HepG2 (cell line): ENCODE measurements at regions not wholly inside any gene's neighbourhood (a gene's known extent, or its start where the extent isn't known, plus 50 kb on each side); places are given as distances from the start of the nearest gene placed in this dataset.

Experiments used
- ATAC-seq: fragments of 200-7000 bp; cut with Tn5 transposase; 3 replicates; pipeline ENCODE4 v1.9.1; 2020; ENCODE audit warnings: mild to moderate bottlenecking, moderate library complexity
- BruUV-seq: library from RNA; stranded (reverse); fragments of 400-500 nt; replicated peaks from 2 replicates; lab custom pipeline; 2021; lab: Mats Ljungman, UMichigan
- CTCF ChIA-PET: fragments of 300-600 bp; formaldehyde crosslinking; extraction: SDS; loops from one replicate; lab custom pipeline; 2021; ENCODE audit warnings: low total read pairs, inconsistent platforms, low intra/inter-chr PET ratio; lab: Yijun Ruan, JAX
- POLR2A ChIA-PET: fragments of 350-600 bp; sonication (Branson Sonifier 250); formaldehyde crosslinking; loops from one replicate; lab custom pipeline; 2020; ENCODE audit warnings: antibody characterized with exemption, inconsistent platforms; lab: Yijun Ruan, JAX
- DNase-seq: peaks from one replicate; pipeline ENCODE4 v3.0.0-alpha.2; 2015; ENCODE audit warnings: low spot score
- FAIRE-seq: peaks from 3 replicates; lab custom pipeline; 2011; peaks lifted over from hg19 to GRCh38; lab: Jason Lieb, UNC
- H2AFZ ChIP-seq: one replicate; pipeline ENCODE4 v1.6.1; 2011; ENCODE audit warnings: low read length, inconsistent platforms
- H3K27ac ChIP-seq: fragments of 300-600 bp; 3 replicates; pipeline ENCODE4 v1.8.0; 2011; ENCODE audit warnings: mixed run types, mild to moderate bottlenecking, mixed read lengths, low read length, inconsistent platforms; ENCODE audit not compliant: insufficient read depth; ENCODE audit errors: extremely low read length
- H3K27me3 ChIP-seq, 2 experiments: fragments of 200-600 bp in 1 of 2; 2 replicates in 1 of 2; 3 replicates in 1 of 2; pipeline versions ENCODE4 v1.6.0 to v1.8.0; 2011; ENCODE audit warnings: low read length in 2 of 2, mild to moderate bottlenecking in 2 of 2, moderate library complexity in 2 of 2, inconsistent platforms in 1 of 2; ENCODE audit not compliant: insufficient read depth in 2 of 2, control insufficient read depth in 1 of 2
- H3K36me3 ChIP-seq, 2 experiments: fragments of 200-600 bp in 1 of 2; replicated peaks in 1 of 2; 2 replicates in 1 of 2; 3 replicates in 1 of 2; pipeline versions ENCODE4 v1.5.1 to v1.8.0; 2011; ENCODE audit warnings: low read length in 2 of 2, inconsistent platforms in 1 of 2; ENCODE audit not compliant: insufficient read depth in 2 of 2, control insufficient read depth in 1 of 2
- H3K4me1 ChIP-seq: 2 replicates; pipeline ENCODE4 v1.5.1; 2012; ENCODE audit warnings: low read length, inconsistent platforms; ENCODE audit not compliant: insufficient read depth
- H3K4me2 ChIP-seq: 2 replicates; pipeline ENCODE4 v1.6.0; 2011; ENCODE audit warnings: low read depth, low read length, inconsistent platforms
- H3K4me3 ChIP-seq, 3 experiments: fragments of 200-600 bp in 1 of 3; sonication (generic), shearing (Covaris generic) in 1 of 3; replicated peaks in 1 of 3; 2 replicates each; pipeline ENCODE4 v1.5.1; 2011 to 2016; ENCODE audit warnings: low read length in 3 of 3, inconsistent platforms in 2 of 3, low read depth in 2 of 3, mild to moderate bottlenecking in 2 of 3, control low read depth in 1 of 3, mixed read lengths in 1 of 3; ENCODE audit not compliant: insufficient read depth in 1 of 3
- H3K79me2 ChIP-seq: one replicate; pipeline ENCODE4 v1.6.1; 2011; ENCODE audit warnings: low read length, inconsistent platforms; ENCODE audit not compliant: insufficient read depth
- H3K9ac ChIP-seq: 2 replicates; pipeline ENCODE4 v1.6.0; 2011; ENCODE audit warnings: mild to moderate bottlenecking, low read depth, low read length, inconsistent platforms; ENCODE audit not compliant: insufficient read depth
- H3K9me3 ChIP-seq: 2 replicates; pipeline ENCODE4 v1.5.1; 2012; ENCODE audit warnings: mild to moderate bottlenecking, low read length
- H4K20me1 ChIP-seq: 2 replicates; pipeline ENCODE4 v1.6.0; 2011; ENCODE audit warnings: inconsistent platforms, mild to moderate bottlenecking, low read length, moderate library complexity; ENCODE audit not compliant: insufficient read depth
- ATF3 ChIP-seq: sonication (generic); formaldehyde crosslinking; IDR thresholded peaks from 2 replicates; pipeline ENCODE4 v1.4.0; 2020; ENCODE audit warnings: missing genetic modification reagents
- ATF5 ChIP-seq: sonication (generic); formaldehyde crosslinking; IDR thresholded peaks from 2 replicates; pipeline ENCODE4 v1.4.0; 2020; ENCODE audit warnings: mild to moderate bottlenecking, low read depth, missing genetic modification reagents
- KLF15 ChIP-seq: sonication (generic); formaldehyde crosslinking; IDR thresholded peaks from 2 replicates; pipeline ENCODE4 v1.8.1; 2023; ENCODE audit warnings: borderline replicate concordance, mild to moderate bottlenecking, inconsistent platforms, missing genetic modification reagents, mixed read lengths
- NFIB ChIP-seq: sonication (generic); formaldehyde crosslinking; IDR thresholded peaks from 2 replicates; pipeline ENCODE4 v1.9.0; 2021; ENCODE audit warnings: missing genetic modification reagents, mild to moderate bottlenecking, borderline replicate concordance
- PRPF4 ChIP-seq: fragments of 200-400 bp; formaldehyde crosslinking; IDR thresholded peaks from 2 replicates; pipeline ENCODE4 v1.6.1; 2016; ENCODE audit warnings: low read length, low read depth; ENCODE audit not compliant: poor library complexity, severe bottlenecking
- SMAD3 ChIP-seq: sonication (generic); formaldehyde crosslinking; IDR thresholded peaks from 2 replicates; pipeline ENCODE4 v1.4.0; 2020; ENCODE audit warnings: missing genetic modification reagents
- TBX2 ChIP-seq: sonication (generic); formaldehyde crosslinking; IDR thresholded peaks from 2 replicates; pipeline ENCODE4 v1.5.0; 2020; ENCODE audit warnings: missing genetic modification reagents, mild to moderate bottlenecking, borderline replicate concordance
- TBX3 ChIP-seq: fragments of 450-650 bp; IDR thresholded peaks from 2 replicates; pipeline ENCODE4 v1.6.1; 2017; ENCODE audit warnings: antibody characterized with exemption, mild to moderate bottlenecking, inconsistent platforms, borderline replicate concordance
- TCF7L2 ChIP-seq: IDR thresholded peaks from 2 replicates; pipeline ENCODE4 v1.6.1; 2011; ENCODE audit warnings: mild to moderate bottlenecking, low read depth, low read length, moderate library complexity
- ZGPAT ChIP-seq: IDR thresholded peaks from 2 replicates; pipeline ENCODE4 v1.6.1; 2016; ENCODE audit warnings: mild to moderate bottlenecking
- ZNF335 ChIP-seq: sonication (generic); formaldehyde crosslinking; IDR thresholded peaks from 2 replicates; pipeline ENCODE4 v1.4.0; 2020; ENCODE audit warnings: missing genetic modification reagents
- in situ Hi-C: cut with HindIII; loops from 2 replicates; pipeline ENCODE4 v1.10.0; 2017; ENCODE audit warnings: low pct_unique_long_range_greater_than_20kb; ENCODE audit not compliant: extremely low pct_ligation_motif_present
- intact Hi-C: fragments of 100-400 bp; cut with micrococcal nuclease; formaldehyde crosslinking; loops from one replicate; pipeline ENCODE4 v1.10.0; 2022; ENCODE audit not compliant: unreplicated experiment

- FAIRE-seq (no peak), DNase-seq (no peak), ATAC-seq (no peak)
- CTCF ChIA-PET, result no interaction called here
- H3K9ac ChIP-seq, result no peak overlapping the region
- in situ Hi-C loops (no loop called here), intact Hi-C loops (no loop called here)
- no peak overlapping the region for H3K27ac ChIP-seq
- no peak overlapping the region for H3K4me2 ChIP-seq
- TF ChIP-seq ATF5 (CRISPR knock-in tag), result no peak
- TF ChIP-seq PRPF4, result no peak
- no peak for TF ChIP-seq ZNF335 (CRISPR knock-in tag)
- TF ChIP-seq TBX3, result no peak
- no peak for TF ChIP-seq SMAD3
- TF ChIP-seq ZGPAT, result no peak
- TF ChIP-seq KLF15, result no peak
- TF ChIP-seq TBX2 (CRISPR knock-in tag), result no peak
- no peak for TF ChIP-seq TCF7L2
- TF ChIP-seq NFIB (CRISPR knock-in tag), result no peak
- TF ChIP-seq ATF3, result no peak
- no peaks in the 10 kb centered on the region for H3K79me2 ChIP-seq
- H3K4me3 ChIP-seq, result no peak overlapping the region
- H4K20me1 ChIP-seq, result no peaks in the 10 kb centered on the region
- no peaks in the 10 kb centered on the region; a peak in 1 of 5 replicates for H3K27me3 ChIP-seq
- BruUV-seq, result no TSS peak
- no peaks in the 10 kb centered on the region for H3K36me3 ChIP-seq
- H3K4me1 ChIP-seq, result no peaks in the 10 kb centered on the region
- POLR2A ChIA-PET, result no interaction called here
- H3K9me3 ChIP-seq, result no peaks in the 10 kb centered on the region
- H2AFZ ChIP-seq, result no peak overlapping the region
These were observed 242.8 kb upstream of the TMEM72 start for GRCh38 chr10:44668336-44668735.
